Subcutaneous abdominal adipose tissue (tissue), 5 donors: ENCODE measurements at regions not wholly inside any gene's neighbourhood (a gene's known extent, or its start where the extent isn't known, plus 50 kb on each side); places are given as distances from the start of the nearest gene placed in this dataset.
"Not testable (repeated sequence)": the region's sequence is repeated elsewhere in the genome, so short reads cannot be mapped to it uniquely, and the experiment has no call there.

Experiments
- H3K27ac ChIP-seq: one replicate; pipeline ENCODE4 v1.7.0; 2013; ENCODE audit warnings: low read depth, mild to moderate bottlenecking, inconsistent platforms, low read length, moderate library complexity
- H3K27me3 ChIP-seq, 5 donors: one replicate each; pipeline ENCODE4 v1.7.0; 2013; ENCODE audit warnings: low read length in 5 of 5, inconsistent platforms in 1 of 5; ENCODE audit not compliant: control insufficient read depth in 5 of 5, insufficient read depth in 4 of 5
- H3K36me3 ChIP-seq, 5 donors: one replicate each; pipeline ENCODE4 v1.7.0; 2013; ENCODE audit warnings: low read length in 5 of 5; ENCODE audit not compliant: control insufficient read depth in 5 of 5, insufficient read depth in 5 of 5
- H3K4me1 ChIP-seq, 5 donors: one replicate each; pipeline ENCODE4 v1.7.0; 2013; ENCODE audit warnings: low read length in 5 of 5, mild to moderate bottlenecking in 3 of 5, moderate library complexity in 1 of 5; ENCODE audit not compliant: control insufficient read depth in 5 of 5, insufficient read depth in 5 of 5
- H3K4me3 ChIP-seq, 5 donors: one replicate each; pipeline ENCODE4 v1.7.0; 2013; ENCODE audit warnings: low read length in 5 of 5, low read depth in 1 of 5
- H3K9ac ChIP-seq, 5 donors: one replicate each; pipeline ENCODE4 v1.7.0; 2013; ENCODE audit warnings: low read length in 5 of 5, mild to moderate bottlenecking in 4 of 5, moderate library complexity in 3 of 5
- H3K9me3 ChIP-seq, 5 donors: one replicate each; pipeline ENCODE4 v1.7.0; 2013; ENCODE audit warnings: low read length in 5 of 5; ENCODE audit not compliant: control insufficient read depth in 5 of 5
- donor health status: healthy.
- donor health status: healthy.
- donor health status: healthy.
- donor health status: healthy.
- donor health status: healthy.

DNA sequence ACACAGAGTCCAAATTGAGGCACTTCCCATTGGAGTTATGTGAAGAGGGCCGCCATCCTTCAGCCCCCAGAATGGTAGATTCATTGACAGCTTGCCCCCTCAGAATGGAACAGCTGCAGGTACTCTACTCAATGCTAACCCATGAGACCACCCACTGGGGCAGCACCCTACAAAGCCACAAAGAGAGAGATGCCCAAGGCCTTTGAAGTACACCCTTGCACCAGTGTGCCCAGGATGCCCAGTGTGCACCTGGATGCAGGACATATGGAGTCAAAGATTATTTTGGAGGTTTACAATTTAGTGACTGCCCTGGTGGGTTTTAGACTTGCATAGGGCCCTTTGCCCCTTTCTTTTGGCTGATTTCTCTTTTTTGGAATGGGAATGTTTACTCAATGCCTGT lies 933.9 kb downstream of the SLC16A7 start:
- H3K9me3 ChIP-seq: peaks cover 0 to 5% (median 0%) of the 10 kb centered on the region in 5 donors
- H3K4me1 ChIP-seq: no peaks in the 10 kb centered on the region
- H3K9ac ChIP-seq: no peak overlapping the region
- H3K36me3 ChIP-seq: no peaks in the 10 kb centered on the region
- H3K4me3 ChIP-seq: no peak overlapping the region
- H3K27me3 ChIP-seq: no peaks in the 10 kb centered on the region
- H3K27ac ChIP-seq: no peak overlapping the region

DNA sequence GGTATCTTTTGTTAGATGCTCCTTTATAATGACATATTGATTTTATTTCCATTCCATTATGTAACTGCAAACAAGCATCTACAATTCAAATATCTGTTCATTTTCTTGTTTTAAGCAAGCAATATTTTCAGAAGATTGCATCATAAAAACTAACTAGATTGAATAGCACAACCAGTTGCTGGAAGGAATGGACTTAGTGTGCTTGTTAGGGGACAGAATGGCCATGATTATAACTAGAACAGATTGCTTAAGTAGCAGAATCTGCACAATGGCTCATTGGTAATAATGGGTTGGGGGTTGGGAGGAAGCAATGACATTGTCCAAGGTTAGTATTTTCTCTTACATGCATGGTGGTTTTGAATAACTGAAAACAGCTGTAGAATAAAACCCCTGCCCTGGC lies 939.5 kb downstream of the SLC16A7 start:
- Histone ChIP-seq H3K36me3 (no peaks in the 10 kb centered on the region), H3K27ac (no peak overlapping the region), H3K4me3 (no peak overlapping the region), H3K9ac (no peak overlapping the region), H3K27me3 (no peaks in the 10 kb centered on the region), H3K9me3 (no peaks in the 10 kb centered on the region), H3K4me1 (no peaks in the 10 kb centered on the region)

DNA sequence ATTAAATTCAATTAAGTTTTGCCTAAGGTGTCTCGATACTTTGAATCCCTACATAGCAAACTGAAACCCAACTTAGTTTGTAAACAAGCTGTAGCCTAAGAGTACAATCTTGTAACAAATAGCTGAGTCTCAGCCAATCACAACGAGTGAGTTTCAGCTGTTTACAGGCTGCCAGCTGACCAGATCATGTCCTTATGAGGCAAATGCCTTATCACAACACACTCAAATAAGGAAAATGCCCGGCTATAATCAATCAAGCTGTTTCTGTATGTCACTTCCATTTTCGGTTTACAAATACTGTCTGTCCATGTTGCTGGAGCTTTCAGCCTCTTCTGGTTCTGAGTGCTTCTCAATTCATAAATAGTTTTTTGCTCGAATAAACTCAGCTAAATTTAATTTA lies 943.8 kb downstream of the SLC16A7 start:
- Histone ChIP-seq H3K36me3 (no peaks in the 10 kb centered on the region), H3K9me3 (no peaks in the 10 kb centered on the region), H3K4me1 (no peaks in the 10 kb centered on the region), H3K9ac (no peak overlapping the region), H3K27ac (no peak overlapping the region), H3K27me3 (no peaks in the 10 kb centered on the region), H3K4me3 (peak overlapping the region in 1 of 5 donors; percentile 50)

DNA sequence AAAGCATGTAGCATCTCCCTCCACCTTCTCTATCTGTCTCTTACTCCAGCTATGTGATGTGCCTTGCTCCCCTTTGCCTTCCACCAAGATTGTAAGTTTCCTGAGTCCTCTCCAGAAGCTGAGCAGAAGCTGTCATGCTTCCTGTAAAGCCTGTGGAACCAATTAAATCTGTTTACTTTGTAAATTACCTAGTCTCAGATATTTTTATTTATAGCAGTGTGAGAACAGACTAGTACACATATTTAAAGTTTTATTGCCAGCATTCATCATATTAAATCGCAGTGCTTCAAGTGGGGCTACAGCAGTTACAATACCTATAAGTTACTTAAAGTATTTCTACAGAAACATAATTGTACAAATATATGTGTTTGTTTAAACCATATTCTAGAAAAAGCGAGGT lies 973.1 kb downstream of the SLC16A7 start:
- Histone ChIP-seq H3K27ac (no peak overlapping the region), H3K4me3 (no peak overlapping the region), H3K36me3 (no peaks in the 10 kb centered on the region)

DNA sequence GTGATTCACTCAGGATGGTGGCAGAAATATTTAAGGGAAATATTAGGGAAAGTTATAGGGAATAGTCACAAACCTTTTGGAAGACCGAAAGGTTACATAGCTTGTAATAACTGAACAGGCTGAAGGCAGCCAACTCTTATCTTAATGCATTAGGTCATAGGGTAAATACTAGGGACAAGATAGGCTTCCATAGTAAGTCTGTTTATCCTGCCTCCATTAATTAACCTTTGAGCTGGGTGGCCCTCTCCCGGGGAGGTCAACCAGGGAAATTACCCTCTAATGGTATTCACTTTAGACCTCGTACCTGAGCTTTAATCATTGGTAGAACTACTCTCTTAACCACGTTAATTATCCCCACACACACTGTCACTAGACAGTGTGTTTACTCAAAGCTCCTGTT lies 981.8 kb downstream of the SLC16A7 start:
- H3K9me3 ChIP-seq: peaks cover 0 to 3% (median 0%) of the 10 kb centered on the region in 5 donors
- no peak overlapping the region for H3K4me3 ChIP-seq
- no peaks in the 10 kb centered on the region for H3K36me3 ChIP-seq
- H3K4me1 ChIP-seq: no peaks in the 10 kb centered on the region
- H3K27ac ChIP-seq: no peak overlapping the region
- no peak overlapping the region for H3K9ac ChIP-seq
- H3K27me3 ChIP-seq: no peaks in the 10 kb centered on the region

More for the DNA sequence above, 973.1 kb downstream of the SLC16A7 start:
- no peak overlapping the region for H3K9ac ChIP-seq
- no peaks in the 10 kb centered on the region for H3K4me1 ChIP-seq
- peaks cover 0 to 6% (median 0%) of the 10 kb centered on the region in 5 donors for H3K9me3 ChIP-seq
- peaks cover 0 to 6% (median 0%) of the 10 kb centered on the region in 5 donors for H3K27me3 ChIP-seq

DNA sequence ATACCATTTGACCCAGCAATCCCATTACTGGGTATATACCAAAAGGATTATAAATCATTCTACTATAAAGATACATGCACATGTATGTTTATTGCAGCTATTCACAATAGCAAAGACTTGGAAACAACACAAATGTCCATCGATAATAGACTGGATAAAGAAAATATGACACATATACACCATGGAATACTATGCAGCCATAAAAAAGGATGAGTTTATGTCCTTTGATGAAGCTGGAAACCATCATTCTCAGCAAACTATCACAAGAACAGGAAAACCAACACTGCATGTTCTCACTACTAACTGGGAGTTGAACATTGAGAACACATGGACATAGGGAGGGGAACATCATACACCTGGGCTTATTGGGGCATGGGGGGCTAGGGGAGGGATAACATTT lies 991.8 kb downstream of the SLC16A7 start:
- not testable (repeated sequence) for H3K9ac ChIP-seq, H3K27ac ChIP-seq, H3K9me3 ChIP-seq, H3K27me3 ChIP-seq, H3K4me1 ChIP-seq, H3K36me3 ChIP-seq, H3K4me3 ChIP-seq

DNA sequence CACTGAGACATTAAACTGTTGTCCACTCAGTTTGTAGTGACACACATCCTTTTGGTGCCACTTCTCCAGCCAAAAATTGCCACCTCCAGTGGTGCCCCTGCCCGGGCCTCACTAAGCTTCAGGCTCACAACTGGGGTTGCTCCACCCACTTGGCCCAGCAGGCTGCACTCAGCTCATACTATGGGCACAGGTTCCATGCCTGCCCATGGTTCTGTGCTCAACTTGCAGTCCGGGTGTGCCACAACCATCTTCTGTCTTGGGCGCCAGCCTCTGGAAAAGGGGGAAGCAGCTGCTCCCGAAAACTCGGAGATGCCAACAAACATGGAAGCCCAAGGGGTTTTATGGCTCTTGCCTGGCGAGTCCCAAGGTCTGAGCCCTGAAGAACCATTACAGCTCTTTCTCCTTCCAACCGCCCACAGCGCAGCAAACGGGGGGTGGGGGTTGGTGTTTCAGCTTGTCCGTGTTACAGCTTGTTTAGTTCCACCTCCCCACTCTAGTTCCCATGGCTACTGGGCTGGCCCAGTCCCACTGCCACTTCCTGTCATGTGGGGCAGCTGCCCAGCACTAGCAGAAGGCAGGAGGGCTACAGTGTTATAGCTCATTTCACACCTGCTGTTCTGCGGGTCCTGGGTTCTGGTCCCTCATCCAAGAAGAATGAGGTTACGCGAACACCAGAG lies 998.3 kb downstream of the SLC16A7 start:
- Histone ChIP-seq H3K4me3 (no peak overlapping the region), H3K9ac (no peak overlapping the region), H3K9me3 (peaks cover 0 to 10% (median 0%) of the 10 kb centered on the region in 5 donors), H3K27me3 (no peaks in the 10 kb centered on the region), H3K4me1 (no peaks in the 10 kb centered on the region), H3K36me3 (no peaks in the 10 kb centered on the region), H3K27ac (no peak overlapping the region)

DNA sequence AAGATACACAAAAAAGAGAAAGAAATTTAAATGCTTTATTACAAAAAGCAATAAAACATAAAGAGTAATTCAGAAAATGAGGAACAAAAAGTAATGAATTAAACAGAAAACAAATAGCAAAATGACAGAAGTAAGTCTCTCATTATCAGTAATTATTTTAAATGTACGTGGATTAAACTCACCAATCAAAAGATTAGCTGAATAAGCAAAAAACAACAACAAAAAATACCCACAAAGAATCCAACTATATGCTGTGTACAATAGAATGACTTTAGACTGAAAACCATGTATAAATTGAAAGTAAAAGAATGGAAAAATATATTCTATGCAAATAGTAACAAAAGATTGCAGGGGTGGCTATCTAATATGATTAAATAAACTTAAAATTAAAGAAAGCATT lies 1006.8 kb downstream of the SLC16A7 start:
- H3K27ac ChIP-seq: no peak overlapping the region
- no peak overlapping the region for H3K9ac ChIP-seq
- H3K9me3 ChIP-seq: peaks cover 0 to 15% (median 5%) of the 10 kb centered on the region in 5 donors
- H3K4me1 ChIP-seq: no peaks in the 10 kb centered on the region
- H3K36me3 ChIP-seq: no peaks in the 10 kb centered on the region
- H3K27me3 ChIP-seq: no peaks in the 10 kb centered on the region
- no peak overlapping the region for H3K4me3 ChIP-seq

DNA sequence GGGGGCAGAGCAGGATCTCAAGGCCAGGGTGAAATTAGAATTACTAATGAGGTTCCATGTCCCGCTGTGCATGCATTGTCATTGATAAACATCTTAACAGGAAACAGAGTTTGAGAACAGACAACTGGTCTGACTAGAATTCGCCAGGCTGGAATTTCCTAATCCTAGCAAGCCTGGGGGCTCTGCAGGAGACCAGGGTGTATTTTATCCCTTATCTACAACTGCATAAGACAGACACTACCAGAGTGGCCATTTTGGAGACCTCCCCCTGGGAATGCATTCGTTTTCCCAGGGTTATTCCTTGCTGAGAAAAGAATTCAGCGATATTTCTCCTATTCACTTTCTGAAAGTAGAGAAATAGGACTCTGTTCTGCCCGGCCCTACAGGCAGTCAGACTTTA lies 1007.6 kb downstream of the SLC16A7 start:
- H3K4me1 ChIP-seq, H3K27ac ChIP-seq, H3K27me3 ChIP-seq, H3K9ac ChIP-seq, H3K4me3 ChIP-seq, H3K36me3 ChIP-seq: not testable (repeated sequence)
- peaks cover 0 to 15% (median 8%) of the 10 kb centered on the region in 5 donors for H3K9me3 ChIP-seq

DNA sequence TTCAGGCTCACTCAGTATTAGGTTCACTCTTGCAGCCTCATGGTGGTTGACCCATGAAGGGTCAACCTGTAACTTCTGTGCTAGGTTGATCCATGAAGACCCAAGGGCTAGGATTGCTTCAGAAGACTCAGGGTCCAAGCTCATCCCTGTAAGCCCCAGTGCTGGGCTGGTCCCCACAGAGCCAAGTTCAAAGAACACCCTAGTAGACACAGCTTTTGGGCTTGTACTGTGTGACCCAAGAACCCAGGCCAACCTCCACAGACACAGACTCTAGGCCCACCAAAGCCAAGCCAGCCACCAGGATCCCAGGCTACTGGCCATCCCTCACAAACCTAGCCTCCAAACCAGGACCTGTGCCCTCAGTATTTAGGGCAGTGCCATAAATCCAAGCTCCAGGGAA lies 1020.6 kb downstream of the SLC16A7 start:
- H3K9me3 ChIP-seq: peaks cover 0 to 24% (median 13%) of the 10 kb centered on the region in 5 donors

More for the DNA sequence above, 1020.6 kb downstream of the SLC16A7 start:
- no peaks in the 10 kb centered on the region for H3K36me3 ChIP-seq
- no peak overlapping the region for H3K4me3 ChIP-seq
- no peak overlapping the region for H3K9ac ChIP-seq
- no peaks in the 10 kb centered on the region for H3K27me3 ChIP-seq
- H3K27ac ChIP-seq: no peak overlapping the region
- no peaks in the 10 kb centered on the region for H3K4me1 ChIP-seq
